8988T (cell line): ENCODE measurements at regions not wholly inside any gene's neighbourhood (a gene's known extent, or its start where the extent isn't known, plus 50 kb on each side); places are given as distances from the start of the nearest gene placed in this dataset.
"Not testable (repeated sequence)": the region's sequence is repeated elsewhere in the genome, so short reads cannot be mapped to it uniquely, and the experiment has no call there.

Experiments used
- DNase-seq: peaks from one replicate; pipeline ENCODE4 v3.0.0; 2011

DNA sequence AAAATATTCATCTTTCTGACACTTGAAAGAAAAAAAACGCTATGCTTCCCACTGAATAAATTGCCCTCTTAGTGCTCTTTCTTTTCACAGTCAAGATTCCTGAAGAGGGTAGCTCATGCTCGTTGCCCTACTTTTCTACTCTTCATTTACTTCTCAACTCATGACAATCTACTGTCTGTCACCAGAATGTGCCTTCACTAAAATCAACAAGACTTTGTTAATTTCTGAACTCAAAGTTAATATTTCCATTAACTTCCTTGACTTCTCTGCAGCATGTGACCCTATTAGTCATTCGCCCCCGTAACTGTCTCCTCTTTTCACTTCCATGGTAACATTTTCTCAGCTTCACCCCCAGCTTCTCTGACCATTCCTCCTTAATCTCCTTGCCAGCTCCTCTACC lies 98.9 kb upstream of the MAPRE2 start:
- DNase-seq = no peak

DNA sequence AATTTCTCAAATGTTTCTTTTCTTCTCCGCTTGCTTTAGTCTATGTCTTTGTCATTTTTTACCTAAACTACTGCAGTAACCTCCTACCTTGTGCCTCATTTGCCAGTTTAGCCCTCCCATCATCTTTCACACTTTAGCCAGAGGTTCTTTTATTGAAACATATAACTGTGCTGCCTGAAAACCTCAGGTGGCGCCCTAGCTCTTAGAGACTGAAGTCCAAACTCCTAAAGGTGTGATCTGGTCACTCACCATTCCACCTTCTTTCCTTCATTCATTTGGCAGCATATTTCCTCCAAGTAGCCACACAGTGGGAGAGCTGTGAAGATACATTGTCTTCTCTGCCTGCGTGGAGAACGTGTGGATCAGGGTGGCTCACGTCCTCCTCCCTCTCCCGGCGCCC lies 98.2 kb upstream of the MAPRE2 start:
- DNase-seq = no peak

DNA sequence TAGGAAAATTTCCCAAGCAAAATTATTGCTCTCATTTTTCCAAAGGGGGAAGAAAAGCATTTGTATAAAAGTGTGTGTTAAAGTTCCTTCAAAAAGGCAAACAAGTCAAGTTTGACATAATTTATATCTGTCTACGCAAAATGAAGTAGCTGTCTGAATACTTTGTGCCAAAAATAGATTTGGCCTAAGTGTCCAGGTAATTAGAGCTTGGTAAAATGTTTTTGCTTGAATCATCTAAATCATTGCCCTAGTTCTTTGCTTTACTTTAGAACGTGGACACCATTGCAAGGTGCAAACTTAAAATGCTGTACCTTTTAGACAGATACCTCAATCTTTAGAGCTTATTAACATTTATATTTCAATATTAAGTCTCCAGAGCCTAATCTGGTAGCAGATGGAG lies 97.6 kb upstream of the MAPRE2 start:
- DNase-seq = no peak

GRCh38 chr18:34947711-34948125 lies 93.5 kb upstream of the MAPRE2 start:
- DNase-seq = no peak

DNA sequence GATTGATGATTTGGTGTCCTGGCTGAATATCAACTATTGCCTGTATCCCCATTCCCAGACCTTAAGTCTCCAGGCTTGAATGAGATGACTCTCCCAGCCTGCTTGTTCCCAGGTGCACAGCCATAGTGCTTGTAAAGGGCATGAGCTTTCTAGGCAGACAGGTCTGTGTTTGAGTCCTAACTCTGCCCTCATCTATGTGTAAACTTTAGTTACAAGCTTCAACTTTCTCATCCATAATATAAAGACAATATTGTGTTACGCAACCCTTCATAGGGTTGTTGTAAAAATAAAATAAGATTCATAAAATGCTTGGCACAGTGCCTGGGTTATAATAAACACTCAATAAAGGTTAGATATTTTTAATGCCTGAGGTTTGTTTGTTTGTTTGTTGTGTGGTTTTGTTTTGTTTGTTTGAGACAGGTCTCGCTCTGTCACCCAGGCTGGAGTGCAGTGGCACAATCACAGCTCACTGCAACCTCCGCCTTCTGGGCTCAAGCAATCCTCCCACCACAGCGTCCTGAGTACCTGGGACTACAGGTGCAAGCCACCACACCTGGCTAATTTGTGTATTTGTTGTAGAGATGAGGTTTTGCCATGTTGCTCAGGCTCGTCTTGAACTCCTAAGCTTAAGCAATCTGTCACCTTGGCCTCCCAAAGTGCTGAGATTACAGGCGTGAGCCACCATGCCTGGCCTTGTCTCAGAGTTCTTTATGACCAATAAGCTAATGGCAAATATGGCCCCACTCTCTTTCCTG lies 89.4 kb upstream of the MAPRE2 start:
- DNase-seq = no peak

DNA sequence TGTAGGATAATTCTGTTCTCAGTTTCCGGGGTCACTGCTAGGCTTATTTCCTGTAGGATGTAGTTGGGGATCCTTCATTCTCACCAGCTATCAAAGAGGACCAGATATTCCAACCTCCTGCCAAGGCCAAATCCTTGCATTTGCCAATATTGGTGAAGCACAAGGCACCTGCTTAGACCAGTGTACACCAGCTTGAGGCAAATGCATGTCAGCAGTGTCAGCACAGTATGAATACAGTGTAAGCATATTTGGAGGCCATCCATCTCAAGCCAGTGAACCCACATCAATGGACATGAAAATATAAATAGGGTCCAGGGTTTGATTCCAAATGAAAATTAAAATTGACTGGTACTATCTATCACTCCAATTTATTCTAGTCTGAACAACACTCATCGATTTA lies 88.0 kb upstream of the MAPRE2 start:
- no peak for DNase-seq

GRCh38 chr18:34955494-34955893 lies 85.7 kb upstream of the MAPRE2 start:
- DNase-seq = not testable (repeated sequence)

DNA sequence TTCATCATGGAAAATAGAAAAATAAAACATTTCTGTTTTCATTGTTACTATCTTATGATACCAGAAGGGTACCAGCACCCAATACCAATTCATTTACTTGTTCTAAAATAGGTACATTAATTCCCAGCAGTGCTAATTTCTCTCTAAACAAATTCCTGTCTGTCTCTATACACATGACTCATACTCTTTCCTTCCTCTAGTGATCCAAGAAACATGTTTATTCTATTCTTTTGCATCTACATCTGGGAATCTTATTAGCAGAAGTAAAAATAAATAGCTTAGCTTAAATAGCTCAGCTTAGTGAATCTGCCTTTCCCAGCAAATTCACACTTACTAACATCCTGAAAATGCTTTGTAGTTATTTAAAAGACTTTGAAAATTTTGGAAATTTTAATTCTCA lies 84.5 kb upstream of the MAPRE2 start:
- no peak for DNase-seq

GRCh38 chr18:34957119-34957863 lies 83.9 kb upstream of the MAPRE2 start:
- DNase-seq = no peak

GRCh38 chr18:34957864-34958259 lies 83.4 kb upstream of the MAPRE2 start:
- DNase-seq = no peak

DNA sequence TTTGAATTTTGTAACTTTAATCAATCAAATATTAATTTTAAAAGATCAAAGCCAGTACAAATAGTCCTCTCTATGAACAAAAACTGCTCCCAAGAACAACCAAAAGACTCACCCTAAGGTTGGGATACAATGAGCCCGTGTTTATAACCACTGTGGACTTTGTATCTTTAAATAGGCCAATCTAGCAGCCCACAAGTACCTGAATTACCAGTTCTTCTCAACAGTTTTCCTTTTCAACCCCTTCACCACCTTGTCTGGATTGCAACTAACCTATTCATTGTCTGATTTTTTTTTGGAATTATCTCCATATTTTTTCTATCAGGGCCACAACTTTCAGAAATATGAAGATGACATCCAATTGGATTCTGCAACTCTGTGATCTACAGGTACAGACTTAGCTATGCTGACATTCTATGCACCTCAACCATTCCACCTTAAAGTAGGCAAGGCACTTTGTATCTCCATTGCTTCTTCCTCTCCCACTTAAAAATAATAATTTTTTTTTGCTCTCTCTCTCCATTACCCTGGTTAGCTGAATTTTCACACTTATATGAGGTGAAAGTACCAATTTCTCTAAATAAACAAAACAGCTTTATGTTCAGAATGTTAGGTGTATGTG lies 81.9 kb upstream of the MAPRE2 start:
- no peak for DNase-seq

DNA sequence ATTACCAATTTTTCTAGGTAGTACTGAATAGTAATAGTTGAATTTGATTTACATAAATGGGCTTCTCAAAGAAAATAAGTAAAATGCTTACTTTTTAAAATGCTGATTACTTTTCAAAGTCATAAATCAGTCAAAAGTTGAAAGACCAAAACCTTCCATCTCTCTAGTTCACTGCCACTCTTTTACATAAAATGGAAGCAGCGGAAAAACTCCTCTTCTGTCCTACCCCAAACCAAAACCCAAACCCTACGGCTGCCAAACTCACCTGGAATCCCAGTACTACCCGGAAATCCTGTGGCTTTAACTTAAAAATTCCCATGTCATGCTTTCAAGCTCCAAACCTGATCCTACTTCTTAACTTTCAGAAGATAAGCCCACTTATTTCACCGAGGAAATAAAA lies 81.2 kb upstream of the MAPRE2 start:
- DNase-seq = no peak

DNA sequence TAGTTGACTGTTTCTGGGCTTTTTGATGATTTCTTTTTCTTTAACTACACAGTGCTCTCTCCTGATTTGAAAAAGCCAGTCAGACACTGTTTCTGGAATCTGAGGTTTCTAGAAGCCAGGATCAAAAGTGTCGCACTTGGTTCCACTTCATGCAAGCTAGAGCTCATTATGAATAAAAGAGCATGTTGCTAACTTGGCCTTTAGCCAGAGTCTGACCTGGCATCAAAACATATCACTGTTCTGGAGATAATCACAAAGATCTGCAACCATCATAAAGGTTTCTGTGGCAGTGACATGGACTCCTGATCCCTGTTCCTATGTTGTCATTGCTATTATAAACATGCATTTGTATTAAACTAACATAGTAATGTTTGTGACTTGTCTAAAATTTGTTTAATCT lies 76.1 kb upstream of the MAPRE2 start:
- DNase-seq = no peak

GRCh38 chr18:34965566-34965965 lies 75.6 kb upstream of the MAPRE2 start:
- DNase-seq = no peak

DNA sequence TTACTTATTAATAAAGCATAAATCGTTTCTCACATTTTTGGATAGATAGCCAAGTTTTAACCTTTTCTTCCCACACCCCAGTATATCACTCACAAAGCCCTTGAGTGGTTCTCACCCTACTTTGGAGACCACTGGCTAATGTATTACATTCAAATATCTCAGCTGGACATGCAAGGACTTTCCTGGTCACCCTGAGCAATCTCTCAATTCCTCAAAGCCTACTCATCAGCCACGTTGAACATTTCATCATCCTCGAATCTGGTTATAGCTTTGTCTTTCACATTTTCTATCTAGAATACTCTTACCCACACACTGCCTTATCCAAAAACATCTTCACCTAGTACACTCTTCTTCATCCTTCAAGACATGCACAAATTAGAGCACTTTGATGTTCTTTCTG lies 71.1 kb upstream of the MAPRE2 start:
- DNase-seq = no peak

GRCh38 chr18:34971313-34971712 lies 69.9 kb upstream of the MAPRE2 start:
- DNase-seq = no peak

DNA sequence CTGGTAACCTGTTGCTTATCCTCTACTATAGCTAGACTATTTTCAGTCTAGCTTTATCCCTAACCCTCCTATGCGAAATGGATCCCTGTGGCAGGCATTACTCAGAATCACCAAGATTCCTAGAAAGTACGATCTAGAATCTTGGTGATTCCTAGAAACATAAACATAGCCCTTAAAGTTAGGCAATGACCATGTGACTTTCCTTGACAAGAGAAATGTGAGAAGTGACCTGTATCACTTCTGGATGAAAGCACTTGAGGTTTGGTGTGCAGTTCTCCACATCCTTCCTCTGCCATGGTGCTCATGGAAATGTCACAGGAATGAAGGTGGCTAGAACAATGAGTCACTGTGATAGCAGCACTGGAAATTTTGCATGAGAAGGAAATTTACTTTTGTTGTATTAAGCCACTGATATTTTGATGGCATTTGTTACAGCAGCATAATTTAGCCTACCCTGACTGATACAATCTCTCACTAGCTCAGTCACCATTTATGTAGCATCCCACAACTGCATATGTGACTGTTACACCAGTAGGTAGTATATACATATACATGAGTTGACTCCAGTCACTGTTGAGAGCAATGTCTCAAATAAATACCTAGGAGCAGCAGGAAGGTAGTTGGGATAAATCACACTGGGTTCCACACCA lies 68.3 kb upstream of the MAPRE2 start:
- DNase-seq = no peak

DNA sequence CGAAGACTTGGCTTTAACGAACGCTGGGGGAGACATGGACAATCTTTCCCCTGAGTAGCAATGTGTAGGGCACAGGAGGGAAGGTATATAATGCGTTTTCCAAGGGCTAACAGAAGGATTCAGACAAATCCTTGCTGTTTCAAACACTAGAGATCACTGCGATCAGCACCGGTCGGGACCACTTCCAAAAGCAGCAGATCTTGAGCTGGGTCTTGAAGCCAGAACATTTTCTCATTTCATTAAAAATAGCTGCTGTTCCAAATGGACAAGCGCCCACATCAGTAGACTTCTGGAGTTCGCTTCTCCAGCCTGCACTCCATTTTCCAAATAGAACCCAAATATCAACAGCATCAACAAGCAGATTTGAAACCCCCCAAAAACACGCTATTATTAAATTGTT lies 65.1 kb upstream of the MAPRE2 start:
- DNase-seq = no peak

DNA sequence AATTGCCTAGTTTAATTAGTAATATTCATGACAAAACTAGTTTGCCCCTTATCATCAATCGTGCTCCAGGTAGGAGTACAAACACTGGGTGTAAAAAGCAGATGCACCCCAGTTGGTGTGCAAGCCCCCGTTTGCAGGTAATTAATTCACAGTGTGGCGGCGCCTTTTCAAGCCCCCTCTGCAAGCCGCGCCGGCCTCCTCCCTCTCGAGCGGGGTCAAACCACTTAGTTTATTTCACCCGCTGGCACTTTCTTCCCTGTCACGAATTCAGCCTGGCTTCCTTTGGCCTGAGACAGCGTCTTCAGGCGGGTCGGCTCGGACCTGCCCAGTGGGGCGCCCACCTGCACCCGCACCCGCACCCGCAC lies 64.7 kb upstream of the MAPRE2 start:
- DNase-seq = no peak

- DNase-seq = peak; percentile 38
These were observed 64.0 kb upstream of the MAPRE2 start for GRCh38 chr18:34976899-34977837.

GRCh38 chr18:34977838-34978532 lies 63.2 kb upstream of the MAPRE2 start:
- no peak for DNase-seq

DNA sequence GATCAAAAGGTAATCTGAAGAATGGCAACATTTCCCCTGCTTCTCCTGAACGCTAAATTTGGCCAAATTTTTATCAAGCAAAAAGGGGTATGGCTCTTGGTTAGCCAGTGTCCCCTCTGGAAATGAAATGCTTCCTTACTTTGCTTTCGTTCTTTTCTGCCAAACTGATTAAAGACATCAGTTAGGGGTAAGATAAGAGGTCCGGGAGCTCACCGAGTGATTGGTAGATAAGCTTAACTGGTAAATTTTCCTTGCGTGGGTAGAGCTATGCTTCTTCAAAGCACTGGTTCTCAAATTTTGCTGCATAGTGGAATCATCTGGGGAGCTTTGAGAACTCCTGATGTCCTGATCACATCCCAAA lies 62.7 kb upstream of the MAPRE2 start:
- no peak for DNase-seq
